GM06990 (cell line): ENCODE measurements at regions not wholly inside any gene's neighbourhood (a gene's known extent, or its start where the extent isn't known, plus 50 kb on each side); places are given as distances from the start of the nearest gene placed in this dataset.

Source experiments
- DNase-seq: peaks from one replicate; pipeline ENCODE4 v3.0.0-alpha.2; 2011; ENCODE audit not compliant: insufficient read length; ENCODE audit errors: extremely low read depth
- H3K27me3 ChIP-seq: replicated peaks from 2 replicates; pipeline ENCODE4 v1.6.0; 2011; ENCODE audit warnings: low read length; ENCODE audit not compliant: control insufficient read depth, insufficient read depth
- H3K36me3 ChIP-seq: 2 replicates; pipeline ENCODE4 v1.5.1; 2011; ENCODE audit warnings: low read length; ENCODE audit not compliant: control insufficient read depth, insufficient read depth
- H3K4me3 ChIP-seq: replicated peaks from 2 replicates; pipeline ENCODE4 v1.5.1; 2011; ENCODE audit warnings: low read depth, mild to moderate bottlenecking, control low read depth, low read length
- CTCF ChIP-seq: IDR thresholded peaks from 2 replicates; pipeline ENCODE4 v1.5.1; 2011; ENCODE audit warnings: low read length, control low read depth, mild to moderate bottlenecking, inconsistent platforms; ENCODE audit not compliant: insufficient read depth, poor library complexity, severe bottlenecking

DNA sequence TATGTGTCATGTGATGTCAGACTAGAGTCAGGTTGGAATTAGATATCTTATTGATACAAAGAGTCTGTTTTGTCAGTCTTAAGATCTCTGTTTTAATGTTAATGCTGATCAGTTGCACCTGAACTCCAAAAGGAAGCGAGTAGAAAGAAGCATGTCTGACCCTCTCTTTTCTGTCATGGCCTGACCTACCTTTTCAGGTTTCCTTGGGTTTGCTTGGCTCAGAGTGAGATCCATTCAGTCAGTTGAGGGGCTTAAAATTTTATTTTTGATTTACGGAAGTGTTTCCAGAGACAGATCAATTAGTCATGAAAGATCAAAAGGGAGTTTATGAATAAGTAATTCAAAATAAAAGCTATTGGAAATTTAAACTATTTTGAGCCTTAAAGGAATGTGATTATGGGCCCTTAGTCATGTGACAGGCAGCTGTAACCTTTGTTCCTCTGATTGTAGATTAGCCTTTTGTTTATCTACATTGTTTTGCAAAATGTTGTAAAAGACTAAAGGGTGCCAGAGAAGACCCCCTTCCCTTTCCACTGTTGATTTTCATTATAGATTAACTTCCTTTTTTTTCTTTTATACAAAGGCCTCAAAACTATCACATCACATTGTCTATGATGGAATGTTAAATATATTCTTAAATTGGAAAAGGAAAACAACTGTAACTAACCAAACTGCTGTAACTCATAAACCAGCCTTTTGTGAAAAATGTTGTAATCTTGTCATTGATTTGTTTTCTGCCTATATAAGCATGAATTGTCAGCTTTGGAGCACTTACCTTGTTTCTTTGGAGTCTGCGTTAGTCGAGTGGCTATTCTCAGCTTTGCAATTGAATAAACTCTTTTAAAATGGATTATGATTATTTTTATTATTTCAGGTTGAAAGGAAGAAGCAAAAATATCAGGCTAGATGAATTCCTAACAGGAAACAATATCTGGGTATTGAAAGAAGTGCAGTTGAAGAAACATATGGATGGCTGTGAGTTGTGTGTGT lies 195.5 kb upstream of the MBL2 start:
- DNase-seq: no peak
- H3K27me3 ChIP-seq: no peaks in the 10 kb centered on the region
- no peak for TF ChIP-seq CTCF
- H3K36me3 ChIP-seq: no peaks in the 10 kb centered on the region
- H3K4me3 ChIP-seq: no peak overlapping the region

- no peak for DNase-seq
- TF ChIP-seq CTCF: no peak
- H3K27me3 ChIP-seq: no peaks in the 10 kb centered on the region
- no peak overlapping the region for H3K4me3 ChIP-seq
- no peaks in the 10 kb centered on the region for H3K36me3 ChIP-seq
These were observed 194.3 kb upstream of the MBL2 start for GRCh38 chr10:52966904-52967303.

GRCh38 chr10:52965938-52966401 lies 193.4 kb upstream of the MBL2 start:
- no peaks in the 10 kb centered on the region for H3K36me3 ChIP-seq
- peak; percentile 74 for DNase-seq
- H3K27me3 ChIP-seq: no peaks in the 10 kb centered on the region
- no peak for TF ChIP-seq CTCF
- no peak overlapping the region for H3K4me3 ChIP-seq

DNA sequence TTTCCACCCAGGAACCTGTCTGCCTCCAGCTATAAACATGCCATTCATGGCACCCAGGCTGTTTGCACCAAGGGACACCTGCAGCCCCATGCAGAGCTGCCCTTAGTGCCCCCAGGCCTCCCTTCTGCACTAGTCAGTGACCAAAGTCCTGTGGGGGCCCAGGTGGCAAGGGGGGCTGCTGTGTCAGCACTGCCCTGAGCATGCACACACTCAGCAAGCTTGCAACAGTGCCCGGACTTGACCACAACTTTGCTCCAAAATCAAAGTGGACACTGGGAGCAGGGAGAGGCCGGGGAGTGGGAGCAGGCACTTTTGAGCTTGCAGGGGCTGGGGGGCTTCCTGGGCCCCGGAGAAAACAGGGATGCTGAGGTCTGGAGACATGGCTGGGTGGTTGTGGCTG lies 192.9 kb upstream of the MBL2 start:
- no peaks in the 10 kb centered on the region for H3K36me3 ChIP-seq
- H3K27me3 ChIP-seq: no peaks in the 10 kb centered on the region
- TF ChIP-seq CTCF: no peak
- no peak for DNase-seq
- no peak overlapping the region for H3K4me3 ChIP-seq

- no peak overlapping the region for H3K4me3 ChIP-seq
- no peaks in the 10 kb centered on the region for H3K36me3 ChIP-seq
- TF ChIP-seq CTCF: no peak
- DNase-seq: no peak
- no peaks in the 10 kb centered on the region for H3K27me3 ChIP-seq
These were observed 188.7 kb upstream of the MBL2 start for GRCh38 chr10:52961323-52961722.
